ENCODE measurements at regions not wholly inside any gene's neighbourhood (a gene's known extent, or its start where the extent isn't known, plus 50 kb on each side); places are given as distances from the start of the nearest gene placed in this dataset.

- no peak for TF ChIP-seq CTCF (IDR thresholded peaks at IDR 0.05)
- no peak for TF ChIP-seq ETV6 (CRISPR knock-in tag; IDR thresholded peaks at IDR 0.05)
- TF ChIP-seq SP1 (CRISPR knock-in tag; conservative IDR thresholded peaks at IDR 0.05) = no peak
- TF ChIP-seq, protein P1, sequence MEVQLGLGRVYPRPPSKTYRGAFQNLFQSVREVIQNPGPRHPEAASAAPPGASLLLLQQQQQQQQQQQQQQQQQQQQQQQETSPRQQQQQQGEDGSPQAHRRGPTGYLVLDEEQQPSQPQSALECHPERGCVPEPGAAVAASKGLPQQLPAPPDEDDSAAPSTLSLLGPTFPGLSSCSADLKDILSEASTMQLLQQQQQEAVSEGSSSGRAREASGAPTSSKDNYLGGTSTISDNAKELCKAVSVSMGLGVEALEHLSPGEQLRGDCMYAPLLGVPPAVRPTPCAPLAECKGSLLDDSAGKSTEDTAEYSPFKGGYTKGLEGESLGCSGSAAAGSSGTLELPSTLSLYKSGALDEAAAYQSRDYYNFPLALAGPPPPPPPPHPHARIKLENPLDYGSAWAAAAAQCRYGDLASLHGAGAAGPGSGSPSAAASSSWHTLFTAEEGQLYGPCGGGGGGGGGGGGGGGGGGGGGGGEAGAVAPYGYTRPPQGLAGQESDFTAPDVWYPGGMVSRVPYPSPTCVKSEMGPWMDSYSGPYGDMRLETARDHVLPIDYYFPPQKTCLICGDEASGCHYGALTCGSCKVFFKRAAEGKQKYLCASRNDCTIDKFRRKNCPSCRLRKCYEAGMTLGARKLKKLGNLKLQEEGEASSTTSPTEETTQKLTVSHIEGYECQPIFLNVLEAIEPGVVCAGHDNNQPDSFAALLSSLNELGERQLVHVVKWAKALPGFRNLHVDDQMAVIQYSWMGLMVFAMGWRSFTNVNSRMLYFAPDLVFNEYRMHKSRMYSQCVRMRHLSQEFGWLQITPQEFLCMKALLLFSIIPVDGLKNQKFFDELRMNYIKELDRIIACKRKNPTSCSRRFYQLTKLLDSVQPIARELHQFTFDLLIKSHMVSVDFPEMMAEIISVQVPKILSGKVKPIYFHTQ (CRISPR knock-in tag; IDR thresholded peaks at IDR 0.05) = no peak
- no peak for TF ChIP-seq NFYB (CRISPR knock-in tag; conservative IDR thresholded peaks at IDR 0.05; ENCODE audit: low read depth)
- no peak for TF ChIP-seq SMAD4 (CRISPR knock-in tag; IDR thresholded peaks at IDR 0.05)
- TF ChIP-seq, protein P2, sequence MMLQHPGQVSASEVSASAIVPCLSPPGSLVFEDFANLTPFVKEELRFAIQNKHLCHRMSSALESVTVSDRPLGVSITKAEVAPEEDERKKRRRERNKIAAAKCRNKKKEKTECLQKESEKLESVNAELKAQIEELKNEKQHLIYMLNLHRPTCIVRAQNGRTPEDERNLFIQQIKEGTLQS (CRISPR knock-in tag; conservative IDR thresholded peaks at IDR 0.05) = no peak
These were observed 89.0 kb upstream of the PHYHIPL start for GRCh38 chr10:59087486-59087885.
